ENCODE measurements at regions not wholly inside any gene's neighbourhood (a gene's known extent, or its start where the extent isn't known, plus 50 kb on each side); places are given as distances from the start of the nearest gene placed in this dataset.

DNA sequence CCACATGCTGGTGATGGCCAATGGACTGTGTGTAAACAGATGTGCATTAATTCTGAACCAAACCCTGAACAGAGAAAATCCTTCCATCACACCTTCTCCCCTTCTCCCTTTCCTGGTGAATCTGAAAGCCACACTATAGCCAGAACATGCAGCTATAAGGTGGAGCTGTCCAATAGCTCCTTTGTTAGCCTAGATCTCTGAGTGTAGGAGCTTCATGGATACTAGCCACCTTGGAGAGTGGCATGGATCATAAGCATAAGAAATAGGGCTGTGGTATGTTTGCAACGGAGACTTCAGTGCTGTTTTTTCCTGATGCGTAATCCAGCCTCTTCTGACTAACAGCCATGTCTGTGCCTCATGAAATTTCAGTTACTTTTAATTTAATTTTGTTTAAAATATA is 364.5 kb downstream of the BTG1 start:
- TF ChIP-seq POLR2A (IDR thresholded peaks at IDR 0.05): no peak
- TF ChIP-seq, protein P1, sequence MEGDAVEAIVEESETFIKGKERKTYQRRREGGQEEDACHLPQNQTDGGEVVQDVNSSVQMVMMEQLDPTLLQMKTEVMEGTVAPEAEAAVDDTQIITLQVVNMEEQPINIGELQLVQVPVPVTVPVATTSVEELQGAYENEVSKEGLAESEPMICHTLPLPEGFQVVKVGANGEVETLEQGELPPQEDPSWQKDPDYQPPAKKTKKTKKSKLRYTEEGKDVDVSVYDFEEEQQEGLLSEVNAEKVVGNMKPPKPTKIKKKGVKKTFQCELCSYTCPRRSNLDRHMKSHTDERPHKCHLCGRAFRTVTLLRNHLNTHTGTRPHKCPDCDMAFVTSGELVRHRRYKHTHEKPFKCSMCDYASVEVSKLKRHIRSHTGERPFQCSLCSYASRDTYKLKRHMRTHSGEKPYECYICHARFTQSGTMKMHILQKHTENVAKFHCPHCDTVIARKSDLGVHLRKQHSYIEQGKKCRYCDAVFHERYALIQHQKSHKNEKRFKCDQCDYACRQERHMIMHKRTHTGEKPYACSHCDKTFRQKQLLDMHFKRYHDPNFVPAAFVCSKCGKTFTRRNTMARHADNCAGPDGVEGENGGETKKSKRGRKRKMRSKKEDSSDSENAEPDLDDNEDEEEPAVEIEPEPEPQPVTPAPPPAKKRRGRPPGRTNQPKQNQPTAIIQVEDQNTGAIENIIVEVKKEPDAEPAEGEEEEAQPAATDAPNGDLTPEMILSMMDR (IDR thresholded peaks at IDR 0.05): no peak
- no peak for TF ChIP-seq EP300 (IDR thresholded peaks at IDR 0.05)
